ENCODE measurements at regions not wholly inside any gene's neighbourhood (a gene's known extent, or its start where the extent isn't known, plus 50 kb on each side); places are given as distances from the start of the nearest gene placed in this dataset.

DNA sequence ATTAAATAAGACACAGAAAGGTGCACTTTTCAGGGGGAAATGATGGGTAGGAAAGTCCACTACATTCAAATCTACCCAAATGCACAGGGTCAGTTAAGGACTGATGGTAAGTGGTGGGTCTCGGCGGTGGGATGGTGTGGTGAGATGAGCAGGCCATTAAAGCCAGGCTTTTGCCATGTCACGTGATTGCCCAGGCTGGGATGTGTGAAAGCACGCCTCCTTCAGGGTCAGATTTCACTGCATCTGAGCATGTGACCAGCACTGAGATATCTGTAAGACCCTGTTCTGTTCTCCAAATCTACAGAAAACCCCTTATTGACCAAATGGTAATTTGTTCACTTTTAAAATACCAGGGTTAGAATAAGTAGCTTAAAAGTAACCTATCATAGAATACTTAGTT, 301.5 kb downstream of the MEX3B start:
- TF ChIP-seq POLR2AphosphoS5 (IDR thresholded peaks at IDR 0.05; ENCODE audit: insufficient read depth, low read depth, low read length) (no peak), EZH2 (IDR thresholded peaks at IDR 0.05; ENCODE audit: borderline replicate concordance, low read depth, low read length, severe bottlenecking) (no peak), FOS (IDR thresholded peaks at IDR 0.05; ENCODE audit: borderline replicate concordance, insufficient read depth, low read length) (no peak)
- TF ChIP-seq, protein P1, sequence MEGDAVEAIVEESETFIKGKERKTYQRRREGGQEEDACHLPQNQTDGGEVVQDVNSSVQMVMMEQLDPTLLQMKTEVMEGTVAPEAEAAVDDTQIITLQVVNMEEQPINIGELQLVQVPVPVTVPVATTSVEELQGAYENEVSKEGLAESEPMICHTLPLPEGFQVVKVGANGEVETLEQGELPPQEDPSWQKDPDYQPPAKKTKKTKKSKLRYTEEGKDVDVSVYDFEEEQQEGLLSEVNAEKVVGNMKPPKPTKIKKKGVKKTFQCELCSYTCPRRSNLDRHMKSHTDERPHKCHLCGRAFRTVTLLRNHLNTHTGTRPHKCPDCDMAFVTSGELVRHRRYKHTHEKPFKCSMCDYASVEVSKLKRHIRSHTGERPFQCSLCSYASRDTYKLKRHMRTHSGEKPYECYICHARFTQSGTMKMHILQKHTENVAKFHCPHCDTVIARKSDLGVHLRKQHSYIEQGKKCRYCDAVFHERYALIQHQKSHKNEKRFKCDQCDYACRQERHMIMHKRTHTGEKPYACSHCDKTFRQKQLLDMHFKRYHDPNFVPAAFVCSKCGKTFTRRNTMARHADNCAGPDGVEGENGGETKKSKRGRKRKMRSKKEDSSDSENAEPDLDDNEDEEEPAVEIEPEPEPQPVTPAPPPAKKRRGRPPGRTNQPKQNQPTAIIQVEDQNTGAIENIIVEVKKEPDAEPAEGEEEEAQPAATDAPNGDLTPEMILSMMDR (IDR thresholded peaks at IDR 0.05; ENCODE audit: extremely low read depth in 1 of 2, insufficient read depth in 1 of 2, low read depth in 1 of 2, low read length in 2 of 2): no peak
